Body of pancreas (tissue), 4 donors: ENCODE measurements at regions not wholly inside any gene's neighbourhood (a gene's known extent, or its start where the extent isn't known, plus 50 kb on each side); places are given as distances from the start of the nearest gene placed in this dataset.

ENCODE experiments used
- ATAC-seq: fragments of 150-250 bp; one replicate; pipeline ENCODE4 v1.9.1; 2016
- DNase-seq, 4 donors: peaks; one replicate each; pipeline ENCODE4 v3.0.0-alpha.2; 2019
- H3K27ac ChIP-seq, 4 donors: fragments of 200-600 bp; sonication (generic); 1 replicate in 3 of 4; 2 replicates in 1 of 4; pipeline versions ENCODE4 v1.5.1 to v1.6.1; 2016 to 2019; ENCODE audit warnings: mild to moderate bottlenecking in 1 of 4, mixed read lengths in 1 of 4, moderate library complexity in 1 of 4
- H3K27me3 ChIP-seq, 2 donors: fragments of 200-600 bp; sonication (generic); one replicate each; pipeline ENCODE4 v1.6.0; 2016; ENCODE audit warnings: mild to moderate bottlenecking in 1 of 2
- H3K36me3 ChIP-seq, 2 donors: fragments of 200-600 bp; sonication (generic); replicated peaks in 1 of 2; 2 replicates each; pipeline ENCODE4 v1.5.1; 2016; ENCODE audit warnings: low read depth in 2 of 2; ENCODE audit not compliant: insufficient read depth in 1 of 2
- H3K4me1 ChIP-seq: fragments of 200-600 bp; sonication (generic); one replicate; pipeline ENCODE4 v1.6.0; 2016
- H3K4me3 ChIP-seq, 2 donors: fragments of 200-600 bp; sonication (generic); 1 replicate in 1 of 2; 2 replicates in 1 of 2; pipeline ENCODE4 v1.5.1; 2016 to 2019
- H3K9me3 ChIP-seq, 3 donors: fragments of 200-600 bp; sonication (generic); 1 replicate in 2 of 3; 2 replicates in 1 of 3; pipeline ENCODE4 v1.5.1; 2016
- CTCF ChIP-seq, 7 experiments: fragments of 450-650 bp in 4 of 7; fragments of 200-600 bp in 3 of 7; sonication (generic) in 3 of 7; IDR thresholded peaks; one replicate each; pipeline ENCODE4 v1.5.1; 2016 to 2019; ENCODE audit warnings: antibody characterized with exemption in 7 of 7
- POLR2A ChIP-seq, 3 donors: fragments of 450-650 bp; IDR thresholded peaks; one replicate each; pipeline ENCODE4 v1.6.1; 2016; ENCODE audit warnings: antibody characterized with exemption in 3 of 3, mild to moderate bottlenecking in 2 of 3
- WGBS, 2 donors: methylation state at CpG; one replicate each; pipeline ENCODE4 v1.1.5; 2017; 5-methylcytosine and 5-hydroxymethylcytosine counted together
- intact Hi-C: fragments of 100-400 bp; cut with DNase I; formaldehyde crosslinking; loops from one replicate; pipeline ENCODE4 v1.15.1; 2023

- 45 to 47% methylated on average over 2 of the region's 2 CpGs for WGBS, 2 donors
- ATAC-seq, result peak; percentile 38
- H3K27ac ChIP-seq, result no peak overlapping the region
These were observed 188.5 kb upstream of the BMPER start for GRCh38 chr7:33716581-33717477.

GRCh38 chr7:33719059-33719581 lies 186.2 kb upstream of the BMPER start:
- H3K9me3 ChIP-seq, result no peaks in the 10 kb centered on the region
- H3K27ac ChIP-seq, result no peak overlapping the region
- H3K27me3 ChIP-seq, result no peaks in the 10 kb centered on the region
- no peak overlapping the region for H3K4me3 ChIP-seq
- intact Hi-C loops, result no loop called here
- no peaks in the 10 kb centered on the region for H3K4me1 ChIP-seq
- no peaks in the 10 kb centered on the region for H3K36me3 ChIP-seq
- no peak for ATAC-seq
- no peak for TF ChIP-seq CTCF (IDR thresholded peaks at IDR 0.05)
- no peak for TF ChIP-seq POLR2A (IDR thresholded peaks at IDR 0.05)
- WGBS, 2 donors, result 89 to 91% methylated on average over 5 of the region's 5 CpGs
- peak in 1 of 4 donors; percentile 22 for DNase-seq

More at GRCh38 chr7:33716581-33717477, 188.5 kb upstream of the BMPER start:
- no peaks in the 10 kb centered on the region for H3K9me3 ChIP-seq
- TF ChIP-seq POLR2A (IDR thresholded peaks at IDR 0.05) (no peak), CTCF (IDR thresholded peaks at IDR 0.05) (peak in 6 of 7 experiments; percentile 40 to 76 (median 60))
- no peak overlapping the region for H3K4me3 ChIP-seq
- H3K27me3 ChIP-seq, result no peaks in the 10 kb centered on the region
- peak in 1 of 4 donors; percentile 12 for DNase-seq
- intact Hi-C loops, result no loop called here
- no peaks in the 10 kb centered on the region for H3K36me3 ChIP-seq
- H3K4me1 ChIP-seq, result no peaks in the 10 kb centered on the region

GRCh38 chr7:33720139-33720538 lies 185.2 kb upstream of the BMPER start:
- DNase-seq, result no peak
- 84 to 96% methylated on average over 4 of the region's 4 CpGs for WGBS, 2 donors
- TF ChIP-seq CTCF (IDR thresholded peaks at IDR 0.05) (no peak), POLR2A (IDR thresholded peaks at IDR 0.05) (no peak)
- H3K36me3 ChIP-seq, result no peaks in the 10 kb centered on the region
- no peaks in the 10 kb centered on the region for H3K4me1 ChIP-seq
- intact Hi-C loops, result no loop called here
- H3K9me3 ChIP-seq, result no peaks in the 10 kb centered on the region
- no peak overlapping the region for H3K4me3 ChIP-seq
- H3K27ac ChIP-seq, result no peak overlapping the region
- no peaks in the 10 kb centered on the region for H3K27me3 ChIP-seq
- ATAC-seq, result no peak

- H3K4me3 ChIP-seq, result no peak overlapping the region
- H3K4me1 ChIP-seq, result no peaks in the 10 kb centered on the region
- ATAC-seq (no peak), DNase-seq (no peak)
- H3K9me3 ChIP-seq, result no peaks in the 10 kb centered on the region
- H3K27me3 ChIP-seq, result no peaks in the 10 kb centered on the region
- no peaks in the 10 kb centered on the region for H3K36me3 ChIP-seq
- no peak overlapping the region for H3K27ac ChIP-seq
- intact Hi-C loops, result no loop called here
- TF ChIP-seq CTCF (IDR thresholded peaks at IDR 0.05), result no peak
- TF ChIP-seq POLR2A (IDR thresholded peaks at IDR 0.05), result no peak
- WGBS, 2 donors, result 87 to 96% methylated on average over 3 of the region's 3 CpGs
These were observed 184.5 kb upstream of the BMPER start for GRCh38 chr7:33720870-33721269.
